ENCODE measurements at regions not wholly inside any gene's neighbourhood (a gene's known extent, or its start where the extent isn't known, plus 50 kb on each side); places are given as distances from the start of the nearest gene placed in this dataset.

DNA sequence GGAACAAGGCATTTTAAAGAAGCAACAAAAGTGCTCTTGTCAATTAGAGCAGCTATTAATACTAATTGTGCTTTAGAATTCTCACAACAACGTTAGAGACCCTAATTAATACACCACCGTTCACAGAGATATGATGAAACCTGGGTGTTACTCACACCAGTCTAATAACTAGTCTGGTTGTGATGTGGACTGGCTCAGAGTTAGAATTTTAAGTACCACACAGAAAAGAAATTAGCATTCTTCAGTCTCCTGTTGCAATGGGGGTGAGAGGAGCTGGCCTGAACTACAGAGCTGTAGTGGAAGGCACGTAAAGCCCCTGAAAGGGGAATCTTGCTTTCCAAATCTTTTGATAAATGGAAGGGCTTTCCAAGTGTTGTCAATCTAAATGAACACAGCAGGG lies 240.8 kb upstream of the TOX3 start:
- TF ChIP-seq, protein P1, sequence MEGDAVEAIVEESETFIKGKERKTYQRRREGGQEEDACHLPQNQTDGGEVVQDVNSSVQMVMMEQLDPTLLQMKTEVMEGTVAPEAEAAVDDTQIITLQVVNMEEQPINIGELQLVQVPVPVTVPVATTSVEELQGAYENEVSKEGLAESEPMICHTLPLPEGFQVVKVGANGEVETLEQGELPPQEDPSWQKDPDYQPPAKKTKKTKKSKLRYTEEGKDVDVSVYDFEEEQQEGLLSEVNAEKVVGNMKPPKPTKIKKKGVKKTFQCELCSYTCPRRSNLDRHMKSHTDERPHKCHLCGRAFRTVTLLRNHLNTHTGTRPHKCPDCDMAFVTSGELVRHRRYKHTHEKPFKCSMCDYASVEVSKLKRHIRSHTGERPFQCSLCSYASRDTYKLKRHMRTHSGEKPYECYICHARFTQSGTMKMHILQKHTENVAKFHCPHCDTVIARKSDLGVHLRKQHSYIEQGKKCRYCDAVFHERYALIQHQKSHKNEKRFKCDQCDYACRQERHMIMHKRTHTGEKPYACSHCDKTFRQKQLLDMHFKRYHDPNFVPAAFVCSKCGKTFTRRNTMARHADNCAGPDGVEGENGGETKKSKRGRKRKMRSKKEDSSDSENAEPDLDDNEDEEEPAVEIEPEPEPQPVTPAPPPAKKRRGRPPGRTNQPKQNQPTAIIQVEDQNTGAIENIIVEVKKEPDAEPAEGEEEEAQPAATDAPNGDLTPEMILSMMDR (IDR thresholded peaks at IDR 0.05), result no peak
- no peak for TF ChIP-seq POLR2A (IDR thresholded peaks at IDR 0.05)
